GM12878 (cell line): ENCODE measurements at regions not wholly inside any gene's neighbourhood (a gene's known extent, or its start where the extent isn't known, plus 50 kb on each side); places are given as distances from the start of the nearest gene placed in this dataset.

Experiments
- ATAC-seq: fragments of 200-7000 bp; cut with Tn5 transposase; 3 replicates; pipeline ENCODE4 v1.9.1; 2020; ENCODE audit warnings: mild to moderate bottlenecking, moderate library complexity
- BruUV-seq: library from RNA; stranded (reverse); fragments of 400-500 nt; replicated peaks from 2 replicates; lab custom pipeline; 2021; lab: Mats Ljungman, UMichigan
- CTCF ChIA-PET: fragments of 300-600 bp; sonication (Branson Sonifier 250); formaldehyde crosslinking; extraction: SDS; loops from one replicate; lab custom pipeline; 2021; ENCODE audit warnings: inconsistent platforms; lab: Yijun Ruan, JAX
- POLR2A ChIA-PET: fragments of 350-600 bp; formaldehyde crosslinking; extraction: SDS; loops from one replicate; lab custom pipeline; 2021; ENCODE audit warnings: inconsistent platforms; lab: Charles Lee
- RAD21 ChIA-PET: fragments of 300-600 bp; sonication (Branson Sonifier 250); formaldehyde crosslinking; loops from one replicate; lab custom pipeline; 2023; ENCODE audit warnings: antibody characterized with exemption; ENCODE audit not compliant: unreplicated experiment; lab: Charles Lee
- SMC1A ChIA-PET: fragments of 300-600 bp; sonication (Branson Sonifier 250); formaldehyde crosslinking; loops from one replicate; lab custom pipeline; 2023; ENCODE audit not compliant: unreplicated experiment, uncharacterized antibody; lab: Charles Lee
- DNase-seq: peaks from one replicate; pipeline ENCODE4 v3.0.0-alpha.2; 2011; ENCODE audit warnings: low read depth, low spot score
- FAIRE-seq: peaks from 3 replicates; lab custom pipeline; 2011; peaks lifted over from hg19 to GRCh38; lab: Jason Lieb, UNC
- H2AFZ ChIP-seq: 2 replicates; pipeline ENCODE4 v1.6.0; 2011; ENCODE audit warnings: low read depth, low read length, control low read depth; ENCODE audit not compliant: control insufficient read depth
- H3K27ac ChIP-seq: 2 replicates; pipeline ENCODE4 v1.5.1; 2011; ENCODE audit warnings: control low read depth; ENCODE audit not compliant: control insufficient read depth, insufficient read depth
- H3K27me3 ChIP-seq, 2 experiments: replicated peaks in 1 of 2; 2 replicates each; pipeline versions ENCODE4 v1.6.0 to v1.6.1; 2011; ENCODE audit warnings: low read length in 1 of 2; ENCODE audit not compliant: control insufficient read depth in 2 of 2, insufficient read depth in 2 of 2
- H3K36me3 ChIP-seq, 2 experiments: 2 replicates each; pipeline ENCODE4 v1.5.1; 2011; ENCODE audit warnings: low read length in 1 of 2; ENCODE audit not compliant: control insufficient read depth in 2 of 2, insufficient read depth in 2 of 2
- H3K4me1 ChIP-seq: 2 replicates; pipeline ENCODE4 v1.6.1; 2011; ENCODE audit warnings: mild to moderate bottlenecking, low read length, moderate library complexity, mixed read lengths; ENCODE audit not compliant: control insufficient read depth, insufficient read depth
- H3K4me2 ChIP-seq: 2 replicates; pipeline ENCODE4 v1.6.0; 2011; ENCODE audit warnings: control low read depth; ENCODE audit not compliant: control insufficient read depth, insufficient read depth
- H3K4me3 ChIP-seq: fragments of 200-600 bp; sonication (generic); 2 replicates; pipeline ENCODE4 v1.5.1; 2016
- H3K79me2 ChIP-seq: 2 replicates; pipeline ENCODE4 v1.6.0; 2011; ENCODE audit warnings: low read length; ENCODE audit not compliant: control insufficient read depth, insufficient read depth
- H3K9ac ChIP-seq: 2 replicates; pipeline ENCODE4 v1.8.0; 2011; ENCODE audit warnings: low read length, control low read depth, mixed read lengths; ENCODE audit not compliant: control insufficient read depth, insufficient read depth
- H3K9me3 ChIP-seq: replicated peaks from 3 replicates; pipeline ENCODE4 v1.5.1; 2011; ENCODE audit warnings: mild to moderate bottlenecking, low read length; ENCODE audit not compliant: control insufficient read depth, insufficient read depth
- H4K20me1 ChIP-seq: 2 replicates; pipeline ENCODE4 v1.6.0; 2011; ENCODE audit not compliant: control insufficient read depth, insufficient read depth
- ATF3 ChIP-seq: IDR thresholded peaks from 2 replicates; pipeline ENCODE4 v1.6.1; 2011; ENCODE audit warnings: low read depth, mild to moderate bottlenecking, low read length, moderate library complexity, borderline replicate concordance; ENCODE audit errors: extremely low read depth
- ESRRA ChIP-seq: IDR thresholded peaks from 2 replicates; pipeline ENCODE4 v1.6.1; 2012; ENCODE audit warnings: mild to moderate bottlenecking, low read length, improper control_type of control experiment
- FOXM1 ChIP-seq: IDR thresholded peaks from 2 replicates; pipeline ENCODE4 v1.6.1; 2012; ENCODE audit warnings: low read depth, mild to moderate bottlenecking, inconsistent platforms, low read length, moderate library complexity
- HCFC1 ChIP-seq: fragments of 150-350 bp; IDR thresholded peaks from 2 replicates; pipeline ENCODE4 v1.6.1; 2014; ENCODE audit warnings: low read length
- KDM1A ChIP-seq: fragments of 200-600 bp; sonication (generic); IDR thresholded peaks from 2 replicates; pipeline ENCODE4 v1.6.1; 2016; ENCODE audit warnings: borderline replicate concordance
- MTA3 ChIP-seq: IDR thresholded peaks from 2 replicates; pipeline ENCODE4 v1.6.1; 2012; ENCODE audit warnings: low read length, inconsistent platforms, borderline replicate concordance
- NFYB ChIP-seq: IDR thresholded peaks from 2 replicates; pipeline ENCODE4 v1.6.1; 2011; ENCODE audit warnings: low read depth, mild to moderate bottlenecking, low read length, improper control_type of control experiment, moderate library complexity; ENCODE audit not compliant: insufficient read depth
- RELB ChIP-seq: fragments of 450-650 bp; IDR thresholded peaks from 2 replicates; pipeline ENCODE4 v1.6.1; 2017; ENCODE audit warnings: low read depth, mild to moderate bottlenecking, moderate library complexity
- SIN3A ChIP-seq: IDR thresholded peaks from 2 replicates; pipeline ENCODE4 v1.6.1; 2012; ENCODE audit warnings: low read depth, low read length, improper control_type of control experiment
- STAT1 ChIP-seq: fragments of 450-650 bp; conservative IDR thresholded peaks from 2 replicates; pipeline ENCODE4 v1.6.1; 2014; ENCODE audit warnings: antibody characterized with exemption, mild to moderate bottlenecking
- SUZ12 ChIP-seq: fragments of 200-600 bp; sonication (generic); IDR thresholded peaks from one replicate; pipeline ENCODE4 v1.6.1; 2018; ENCODE audit warnings: antibody characterized with exemption, mild to moderate bottlenecking; ENCODE audit not compliant: unreplicated experiment
- in situ Hi-C: fragments of 300-500 bp; cut with MboI; formaldehyde crosslinking; loops from 9 replicates; pipeline ENCODE4 v1.14.3; 2018; ENCODE audit warnings: mixed read lengths
- intact Hi-C: fragments of 100-400 bp; cut with micrococcal nuclease; formaldehyde crosslinking; loops from one replicate; pipeline ENCODE4 v1.14.2; 2022; ENCODE audit not compliant: unreplicated experiment
- TF ChIP-seq, protein P1 (sequence below): fragments of 450-650 bp; formaldehyde crosslinking; IDR thresholded peaks from 2 replicates; pipeline ENCODE4 v1.4.0; 2022; ENCODE audit warnings: mild to moderate bottlenecking, moderate library complexity

DNA sequence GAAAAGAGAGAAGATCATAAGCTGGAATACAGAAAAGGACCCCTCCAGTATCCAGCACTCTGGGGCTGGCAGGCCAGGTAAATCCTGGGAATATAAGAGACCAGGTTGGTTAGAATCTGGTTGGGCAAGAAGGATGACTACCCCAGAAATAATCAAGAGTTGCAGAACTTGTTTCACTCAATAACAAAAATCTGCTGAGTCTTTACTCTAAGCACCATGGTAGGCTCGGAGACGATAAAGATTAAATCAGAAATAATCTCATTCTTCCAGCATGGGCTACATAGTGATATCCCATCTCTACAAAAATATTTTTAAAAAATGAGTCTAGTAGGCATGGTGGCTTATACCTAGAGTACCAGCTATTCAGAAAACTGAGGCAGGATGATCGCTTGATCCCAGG is 138.0 kb upstream of the KCNJ16 start (continued):
- TF ChIP-seq, protein P1, sequence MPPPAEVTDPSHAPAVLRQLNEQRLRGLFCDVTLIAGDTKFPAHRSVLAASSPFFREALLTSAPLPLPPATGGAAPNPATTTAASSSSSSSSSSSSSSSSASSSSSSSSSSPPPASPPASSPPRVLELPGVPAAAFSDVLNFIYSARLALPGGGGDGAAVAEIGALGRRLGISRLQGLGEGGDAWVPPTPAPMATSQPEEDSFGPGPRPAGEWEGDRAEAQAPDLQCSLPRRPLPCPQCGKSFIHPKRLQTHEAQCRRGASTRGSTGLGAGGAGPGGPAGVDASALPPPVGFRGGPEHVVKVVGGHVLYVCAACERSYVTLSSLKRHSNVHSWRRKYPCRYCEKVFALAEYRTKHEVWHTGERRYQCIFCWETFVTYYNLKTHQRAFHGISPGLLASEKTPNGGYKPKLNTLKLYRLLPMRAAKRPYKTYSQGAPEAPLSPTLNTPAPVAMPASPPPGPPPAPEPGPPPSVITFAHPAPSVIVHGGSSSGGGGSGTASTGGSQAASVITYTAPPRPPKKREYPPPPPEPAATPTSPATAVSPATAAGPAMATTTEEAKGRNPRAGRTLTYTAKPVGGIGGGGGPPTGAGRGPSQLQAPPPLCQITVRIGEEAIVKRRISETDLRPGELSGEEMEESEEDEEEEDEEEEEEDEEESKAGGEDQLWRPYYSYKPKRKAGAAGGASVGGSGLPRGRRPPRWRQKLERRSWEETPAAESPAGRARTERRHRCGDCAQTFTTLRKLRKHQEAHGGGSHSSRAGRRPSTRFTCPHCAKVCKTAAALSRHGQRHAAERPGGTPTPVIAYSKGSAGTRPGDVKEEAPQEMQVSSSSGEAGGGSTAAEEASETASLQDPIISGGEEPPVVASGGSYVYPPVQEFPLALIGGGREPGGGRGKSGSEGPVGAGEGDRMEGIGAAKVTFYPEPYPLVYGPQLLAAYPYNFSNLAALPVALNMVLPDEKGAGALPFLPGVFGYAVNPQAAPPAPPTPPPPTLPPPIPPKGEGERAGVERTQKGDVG (CRISPR knock-in tag): no peak
- TF ChIP-seq SIN3A (no peak), ESRRA (no peak), KDM1A (no peak), HCFC1 (no peak), ATF3 (no peak), MTA3 (no peak), FOXM1 (no peak)

GRCh38 chr17:69943058-69943457 is 132.0 kb upstream of the KCNJ16 start:
- ChIA-PET RAD21 (no interaction called here), CTCF (no interaction called here)
- H3K4me3 ChIP-seq: no peak overlapping the region
- H3K27me3 ChIP-seq: no peaks in the 10 kb centered on the region
- no peak for FAIRE-seq
- H2AFZ ChIP-seq: no peak overlapping the region
- no peak for TF ChIP-seq SUZ12
- no peak for TF ChIP-seq NFYB
- TF ChIP-seq STAT1: no peak
- no peak for TF ChIP-seq RELB
- TF ChIP-seq, all 136 proteins: peak for 0
- no peaks in the 10 kb centered on the region for H3K9me3 ChIP-seq
- SMC1A ChIA-PET: no interaction called here
- H3K9ac ChIP-seq: no peak overlapping the region
- no peak for ATAC-seq
- H4K20me1 ChIP-seq: no peaks in the 10 kb centered on the region
- H3K4me1 ChIP-seq: no peaks in the 10 kb centered on the region
- H3K36me3 ChIP-seq: no peaks in the 10 kb centered on the region
- intact Hi-C loops: no loop called here
- DNase-seq: no peak
- no peaks in the 10 kb centered on the region for H3K79me2 ChIP-seq
- no peak overlapping the region for H3K4me2 ChIP-seq
- no TSS peak for BruUV-seq
- H3K27ac ChIP-seq: no peak overlapping the region
- POLR2A ChIA-PET: no interaction called here
- in situ Hi-C loops: no loop called here
